Neural cell (in vitro differentiated cells): ENCODE measurements at regions not wholly inside any gene's neighbourhood (a gene's known extent, or its start where the extent isn't known, plus 50 kb on each side); places are given as distances from the start of the nearest gene placed in this dataset.

Experiments used
- H2AFZ ChIP-seq: fragments of 200-600, 300-800 bp; sonication (generic), shearing (Covaris generic); 2 replicates; pipeline ENCODE4 v1.6.0; 2014; ENCODE audit warnings: low read depth, mild to moderate bottlenecking, antibody characterized with exemption, low read length, moderate library complexity
- H3F3A ChIP-seq: fragments of 200-600 bp; shearing (Covaris generic); 2 replicates; pipeline ENCODE4 v1.6.1; 2016; ENCODE audit warnings: mild to moderate bottlenecking, moderate library complexity, mixed read lengths, antibody characterized with exemption, low read length; ENCODE audit not compliant: insufficient read depth, poor library complexity, severe bottlenecking
- H3K27ac ChIP-seq: fragments of 200-600, 300-800 bp; sonication (generic), shearing (Covaris generic); 2 replicates; pipeline ENCODE4 v1.5.1; 2014; ENCODE audit warnings: mild to moderate bottlenecking, low read length, moderate library complexity
- H3K27me3 ChIP-seq: fragments of 300-800, 200-600 bp; sonication (generic), shearing (Covaris generic); 2 replicates; pipeline ENCODE4 v1.6.0; 2014; ENCODE audit warnings: mild to moderate bottlenecking, low read depth, low read length, moderate library complexity; ENCODE audit not compliant: insufficient read depth
- H3K36me3 ChIP-seq: fragments of 300-800, 200-600 bp; sonication (generic), shearing (Covaris generic); 2 replicates; pipeline ENCODE4 v1.5.1; 2014; ENCODE audit warnings: mild to moderate bottlenecking, antibody characterized with exemption, low read length, moderate library complexity; ENCODE audit not compliant: insufficient read depth
- H3K4me2 ChIP-seq: fragments of 300-800, 200-600 bp; sonication (generic), shearing (Covaris generic); 2 replicates; pipeline ENCODE4 v1.6.0; 2014; ENCODE audit warnings: mild to moderate bottlenecking, low read length
- H3K4me3 ChIP-seq: fragments of 300-800, 200-600 bp; sonication (generic), shearing (Covaris generic); 2 replicates; pipeline ENCODE4 v1.5.1; 2014; ENCODE audit warnings: mild to moderate bottlenecking, low read length, moderate library complexity
- H3K79me2 ChIP-seq: fragments of 200-600 bp; shearing (Covaris generic); replicated peaks from 2 replicates; pipeline ENCODE4 v1.6.0; 2014; ENCODE audit warnings: mild to moderate bottlenecking, low read length, moderate library complexity; ENCODE audit not compliant: insufficient read depth
- H3K9ac ChIP-seq: fragments of 300-800, 200-600 bp; sonication (generic), shearing (Covaris generic); 2 replicates; pipeline ENCODE4 v1.6.1; 2016; ENCODE audit warnings: mild to moderate bottlenecking, low read length, mixed read lengths
- H3K9me2 ChIP-seq: fragments of 200-600 bp; shearing (Covaris generic); 2 replicates; pipeline ENCODE4 v1.6.1; 2016; ENCODE audit warnings: mild to moderate bottlenecking, low read length, mixed read lengths; ENCODE audit not compliant: insufficient read depth
- H3K9me3 ChIP-seq: fragments of 200-600, 300-800 bp; sonication (generic), shearing (Covaris generic); 2 replicates; pipeline ENCODE4 v1.6.1; 2016; ENCODE audit warnings: mild to moderate bottlenecking, mixed run types, low read length, moderate library complexity, mixed read lengths
- H4K20me1 ChIP-seq: fragments of 200-600 bp; shearing (Covaris generic); 2 replicates; pipeline ENCODE4 v1.6.1; 2016; ENCODE audit warnings: mild to moderate bottlenecking, mixed run types; ENCODE audit not compliant: insufficient read depth
- EP300 ChIP-seq: fragments of 450-650 bp; conservative IDR thresholded peaks from 2 replicates; pipeline ENCODE4 v1.6.1; 2014; ENCODE audit warnings: antibody characterized with exemption, mild to moderate bottlenecking, moderate library complexity; ENCODE audit not compliant: poor library complexity, severe bottlenecking
- EZH2 ChIP-seq: fragments of 200-600, 300-800 bp; shearing (Covaris generic), sonication (generic); IDR thresholded peaks from 2 replicates; pipeline ENCODE4 v1.6.1; 2014; ENCODE audit warnings: antibody characterized with exemption, low read length, borderline replicate concordance, mild to moderate bottlenecking; ENCODE audit not compliant: insufficient read depth, poor library complexity, severe bottlenecking
- MXI1 ChIP-seq: fragments of 450-650 bp; conservative IDR thresholded peaks from 2 replicates; pipeline ENCODE4 v1.6.1; 2014; ENCODE audit warnings: antibody characterized with exemption, mild to moderate bottlenecking; ENCODE audit not compliant: poor library complexity, severe bottlenecking
- POLR2AphosphoS5 ChIP-seq: IDR thresholded peaks from 2 replicates; pipeline ENCODE4 v1.6.1; 2012
- RAD21 ChIP-seq: fragments of 450-650 bp; conservative IDR thresholded peaks from 2 replicates; pipeline ENCODE4 v1.6.1; 2014; ENCODE audit warnings: antibody characterized with exemption, mild to moderate bottlenecking, moderate library complexity
- SMC3 ChIP-seq: fragments of 450-650 bp; conservative IDR thresholded peaks from 2 replicates; pipeline ENCODE4 v1.6.1; 2014; ENCODE audit warnings: antibody characterized with exemption, mild to moderate bottlenecking, moderate library complexity; ENCODE audit not compliant: poor library complexity
- TAF1 ChIP-seq: IDR thresholded peaks from 2 replicates; pipeline ENCODE4 v1.6.1; 2012; ENCODE audit warnings: low read depth
- TF ChIP-seq, protein P1 (sequence below): IDR thresholded peaks from 2 replicates; pipeline ENCODE4 v1.6.1; 2012; ENCODE audit warnings: borderline replicate concordance
- TF ChIP-seq, protein P2 (sequence below): fragments of 450-650 bp; IDR thresholded peaks from 2 replicates; pipeline ENCODE4 v1.5.1; 2014; ENCODE audit warnings: antibody characterized with exemption, mild to moderate bottlenecking, moderate library complexity; ENCODE audit not compliant: poor library complexity, severe bottlenecking

DNA sequence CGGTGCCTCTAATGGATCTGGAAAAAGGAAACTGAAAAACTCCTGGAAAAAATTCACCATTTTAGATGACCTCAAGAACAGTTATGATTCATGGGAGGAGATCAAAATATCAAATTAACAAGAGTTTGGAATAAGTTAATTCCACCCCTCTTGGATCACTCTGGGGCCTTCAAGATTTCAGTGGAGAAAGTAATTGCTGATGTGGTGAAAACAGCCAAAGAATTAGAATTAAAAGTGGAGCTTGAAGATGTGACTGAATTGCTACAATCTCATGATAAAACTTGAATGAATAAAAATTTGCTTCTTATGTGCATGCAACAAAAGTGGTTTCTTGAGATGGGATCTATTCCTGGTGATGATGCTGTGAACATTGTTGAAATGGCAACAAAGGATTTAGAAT lies 974.4 kb upstream of the GYPC start:
- Histone ChIP-seq H3K9me3 (no peaks in the 10 kb centered on the region), H2AFZ (no peak overlapping the region), H3K4me2 (no peak overlapping the region), H3K27ac (no peak overlapping the region), H3K27me3 (no peaks in the 10 kb centered on the region), H3K4me3 (no peak overlapping the region), H3F3A (no peaks in the 10 kb centered on the region), H3K9ac (no peak overlapping the region), H3K9me2 (no peaks in the 10 kb centered on the region), H3K79me2 (no peaks in the 10 kb centered on the region), H3K36me3 (no peaks in the 10 kb centered on the region), H4K20me1 (no peaks in the 10 kb centered on the region)
- TF ChIP-seq MXI1 = no peak
- no peak for TF ChIP-seq EZH2
- TF ChIP-seq, protein P1, sequence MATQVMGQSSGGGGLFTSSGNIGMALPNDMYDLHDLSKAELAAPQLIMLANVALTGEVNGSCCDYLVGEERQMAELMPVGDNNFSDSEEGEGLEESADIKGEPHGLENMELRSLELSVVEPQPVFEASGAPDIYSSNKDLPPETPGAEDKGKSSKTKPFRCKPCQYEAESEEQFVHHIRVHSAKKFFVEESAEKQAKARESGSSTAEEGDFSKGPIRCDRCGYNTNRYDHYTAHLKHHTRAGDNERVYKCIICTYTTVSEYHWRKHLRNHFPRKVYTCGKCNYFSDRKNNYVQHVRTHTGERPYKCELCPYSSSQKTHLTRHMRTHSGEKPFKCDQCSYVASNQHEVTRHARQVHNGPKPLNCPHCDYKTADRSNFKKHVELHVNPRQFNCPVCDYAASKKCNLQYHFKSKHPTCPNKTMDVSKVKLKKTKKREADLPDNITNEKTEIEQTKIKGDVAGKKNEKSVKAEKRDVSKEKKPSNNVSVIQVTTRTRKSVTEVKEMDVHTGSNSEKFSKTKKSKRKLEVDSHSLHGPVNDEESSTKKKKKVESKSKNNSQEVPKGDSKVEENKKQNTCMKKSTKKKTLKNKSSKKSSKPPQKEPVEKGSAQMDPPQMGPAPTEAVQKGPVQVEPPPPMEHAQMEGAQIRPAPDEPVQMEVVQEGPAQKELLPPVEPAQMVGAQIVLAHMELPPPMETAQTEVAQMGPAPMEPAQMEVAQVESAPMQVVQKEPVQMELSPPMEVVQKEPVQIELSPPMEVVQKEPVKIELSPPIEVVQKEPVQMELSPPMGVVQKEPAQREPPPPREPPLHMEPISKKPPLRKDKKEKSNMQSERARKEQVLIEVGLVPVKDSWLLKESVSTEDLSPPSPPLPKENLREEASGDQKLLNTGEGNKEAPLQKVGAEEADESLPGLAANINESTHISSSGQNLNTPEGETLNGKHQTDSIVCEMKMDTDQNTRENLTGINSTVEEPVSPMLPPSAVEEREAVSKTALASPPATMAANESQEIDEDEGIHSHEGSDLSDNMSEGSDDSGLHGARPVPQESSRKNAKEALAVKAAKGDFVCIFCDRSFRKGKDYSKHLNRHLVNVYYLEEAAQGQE = no peak
- no peak for TF ChIP-seq POLR2AphosphoS5
- no peak for TF ChIP-seq RAD21
- TF ChIP-seq EP300 = no peak
- TF ChIP-seq SMC3 = no peak
- TF ChIP-seq, protein P2, sequence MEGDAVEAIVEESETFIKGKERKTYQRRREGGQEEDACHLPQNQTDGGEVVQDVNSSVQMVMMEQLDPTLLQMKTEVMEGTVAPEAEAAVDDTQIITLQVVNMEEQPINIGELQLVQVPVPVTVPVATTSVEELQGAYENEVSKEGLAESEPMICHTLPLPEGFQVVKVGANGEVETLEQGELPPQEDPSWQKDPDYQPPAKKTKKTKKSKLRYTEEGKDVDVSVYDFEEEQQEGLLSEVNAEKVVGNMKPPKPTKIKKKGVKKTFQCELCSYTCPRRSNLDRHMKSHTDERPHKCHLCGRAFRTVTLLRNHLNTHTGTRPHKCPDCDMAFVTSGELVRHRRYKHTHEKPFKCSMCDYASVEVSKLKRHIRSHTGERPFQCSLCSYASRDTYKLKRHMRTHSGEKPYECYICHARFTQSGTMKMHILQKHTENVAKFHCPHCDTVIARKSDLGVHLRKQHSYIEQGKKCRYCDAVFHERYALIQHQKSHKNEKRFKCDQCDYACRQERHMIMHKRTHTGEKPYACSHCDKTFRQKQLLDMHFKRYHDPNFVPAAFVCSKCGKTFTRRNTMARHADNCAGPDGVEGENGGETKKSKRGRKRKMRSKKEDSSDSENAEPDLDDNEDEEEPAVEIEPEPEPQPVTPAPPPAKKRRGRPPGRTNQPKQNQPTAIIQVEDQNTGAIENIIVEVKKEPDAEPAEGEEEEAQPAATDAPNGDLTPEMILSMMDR = no peak
- no peak for TF ChIP-seq TAF1

DNA sequence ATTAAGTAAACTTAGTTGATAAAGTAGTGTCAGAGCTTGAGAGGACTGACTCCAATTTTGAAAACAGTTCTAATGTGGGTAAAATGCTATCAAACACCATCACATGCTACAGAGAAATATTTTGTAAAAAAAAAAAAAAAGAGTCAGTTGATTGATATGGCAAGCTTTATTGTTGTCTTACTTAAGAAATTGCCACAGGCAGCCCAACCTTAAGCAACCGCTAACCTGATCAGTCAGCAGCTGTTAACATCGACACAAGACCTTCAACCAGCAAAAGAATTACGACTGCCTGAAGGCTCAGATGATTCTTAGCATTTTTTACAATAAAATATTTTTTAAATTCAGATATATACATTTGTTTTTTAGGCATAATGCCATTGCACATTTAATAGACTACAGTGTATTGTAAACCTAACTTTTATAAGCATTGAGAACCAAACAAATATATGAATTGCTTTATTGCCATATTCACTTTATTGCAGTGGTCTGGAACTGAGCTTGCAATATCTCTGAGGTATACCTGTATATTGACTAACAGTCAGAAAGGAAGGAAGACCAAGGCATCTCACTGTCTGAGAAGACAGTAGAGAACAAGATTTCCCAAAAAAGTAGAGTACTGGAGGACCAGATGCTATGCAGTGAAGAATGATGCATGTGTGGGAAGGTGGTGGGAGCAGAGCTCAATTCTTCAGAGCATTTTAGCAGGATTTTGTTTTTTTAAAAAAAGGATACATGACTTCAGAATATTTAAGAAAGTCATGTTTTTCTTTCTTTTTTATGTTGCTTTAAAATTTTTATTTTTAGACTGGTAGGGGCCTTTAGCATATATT lies 973.8 kb upstream of the GYPC start:
- no peaks in the 10 kb centered on the region for H3K27me3 ChIP-seq
- H3K79me2 ChIP-seq = no peaks in the 10 kb centered on the region
- no peaks in the 10 kb centered on the region for H3K9me3 ChIP-seq
- no peaks in the 10 kb centered on the region for H4K20me1 ChIP-seq
- no peaks in the 10 kb centered on the region for H3F3A ChIP-seq
- H2AFZ ChIP-seq = no peak overlapping the region
- no peaks in the 10 kb centered on the region for H3K36me3 ChIP-seq
- H3K4me2 ChIP-seq = no peak overlapping the region
- no peak overlapping the region for H3K4me3 ChIP-seq
- TF ChIP-seq EZH2 (no peak), MXI1 (no peak), POLR2AphosphoS5 (no peak), EP300 (no peak), SMC3 (no peak), RAD21 (no peak), TAF1 (no peak)
- TF ChIP-seq, protein P2 = no peak
- TF ChIP-seq, protein P1 = no peak
- no peak overlapping the region for H3K27ac ChIP-seq
- H3K9ac ChIP-seq = no peak overlapping the region
- H3K9me2 ChIP-seq = no peaks in the 10 kb centered on the region
